PFSK-1 (cell line): ENCODE measurements at regions not wholly inside any gene's neighbourhood (a gene's known extent, or its start where the extent isn't known, plus 50 kb on each side); places are given as distances from the start of the nearest gene placed in this dataset.

Source experiments
- POLR2AphosphoS5 ChIP-seq: IDR thresholded peaks from 2 replicates; pipeline ENCODE4 v1.6.1; 2012; ENCODE audit warnings: low read depth, mild to moderate bottlenecking, control low read depth, low read length, moderate library complexity
- REST ChIP-seq, 2 experiments: IDR thresholded peaks; 2 replicates each; pipeline versions ENCODE4 v1.6.1 to v1.8.0; 2011 to 2012; ENCODE audit warnings: low read depth in 2 of 2, low read length in 2 of 2, control low read depth in 1 of 2, inconsistent platforms in 1 of 2, mild to moderate bottlenecking in 1 of 2, moderate library complexity in 1 of 2; ENCODE audit not compliant: insufficient read depth in 1 of 2
- SIN3A ChIP-seq: IDR thresholded peaks from 2 replicates; pipeline ENCODE4 v1.6.1; 2012; ENCODE audit warnings: mild to moderate bottlenecking, low read length, moderate library complexity, borderline replicate concordance; ENCODE audit not compliant: insufficient read depth

GRCh38 chr5:30839956-30840355, 353.5 kb upstream of the CDH6 start:
- TF ChIP-seq REST (IDR thresholded peaks at IDR 0.05; ENCODE audit: insufficient read depth in 1 of 2, low read depth in 2 of 2, low read length in 2 of 2) = no peak
- no peak for TF ChIP-seq POLR2AphosphoS5
- TF ChIP-seq SIN3A = no peak
